Glutamatergic neuron (in vitro differentiated cells): ENCODE measurements at regions not wholly inside any gene's neighbourhood (a gene's known extent, or its start where the extent isn't known, plus 50 kb on each side); places are given as distances from the start of the nearest gene placed in this dataset.

Source experiments
- DNase-seq: peaks from one replicate; pipeline ENCODE4 v3.0.0; 2022
- H3K27ac Mint-ChIP-seq: one replicate; pipeline ENCODE4 v1.8.0; 2020; ENCODE audit warnings: mild to moderate bottlenecking, mixed read lengths, inconsistent platforms; ENCODE audit not compliant: unreplicated experiment
- H3K27me3 Mint-ChIP-seq: one replicate; pipeline ENCODE4 v1.8.0; 2020; ENCODE audit warnings: mild to moderate bottlenecking, moderate library complexity, mixed read lengths, inconsistent platforms; ENCODE audit not compliant: unreplicated experiment
- H3K36me3 Mint-ChIP-seq: one replicate; pipeline ENCODE4 v1.8.0; 2020; ENCODE audit warnings: mild to moderate bottlenecking, mixed read lengths, inconsistent platforms; ENCODE audit not compliant: unreplicated experiment
- H3K4me1 Mint-ChIP-seq: one replicate; pipeline ENCODE4 v1.8.0; 2020; ENCODE audit warnings: mild to moderate bottlenecking, low read depth, mixed read lengths, inconsistent platforms; ENCODE audit not compliant: unreplicated experiment
- H3K4me3 Mint-ChIP-seq: one replicate; pipeline ENCODE4 v1.8.0; 2020; ENCODE audit warnings: mild to moderate bottlenecking, mixed read lengths, inconsistent platforms; ENCODE audit not compliant: unreplicated experiment
- H3K9me3 Mint-ChIP-seq: one replicate; pipeline ENCODE4 v1.8.0; 2020; ENCODE audit warnings: mild to moderate bottlenecking, moderate library complexity, mixed read lengths, inconsistent platforms; ENCODE audit not compliant: unreplicated experiment
- TF ChIP-seq, protein P1 (sequence below): fragments of 200-600 bp; sonication (generic); IDR thresholded peaks from one replicate; pipeline ENCODE4 v1.5.0; 2021; ENCODE audit not compliant: partially characterized antibody, unreplicated experiment

DNA sequence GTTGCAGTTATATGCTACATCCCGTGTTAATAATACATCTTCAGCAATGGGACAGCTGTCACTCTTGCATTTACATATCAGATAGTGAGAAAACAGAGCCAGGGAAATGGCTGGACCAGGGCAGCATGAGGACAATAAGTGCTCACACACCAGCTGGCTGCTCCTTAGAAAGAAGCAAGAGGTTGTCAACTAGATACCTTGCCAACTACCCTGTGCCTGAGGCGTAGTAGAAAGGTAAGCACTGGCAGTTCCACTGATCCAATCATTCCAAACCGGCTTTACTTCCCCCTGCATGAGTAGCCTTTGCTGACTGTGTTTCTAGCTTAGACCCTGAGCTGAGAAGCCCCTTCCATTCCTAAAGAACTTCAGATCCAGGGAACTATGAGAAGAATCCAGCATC is 52.2 kb upstream of the FGF13 start:
- Mint-ChIP-seq H3K36me3 (no peaks in the 10 kb centered on the region), H3K9me3 (no peaks in the 10 kb centered on the region), H3K4me1 (no peaks in the 10 kb centered on the region), H3K27me3 (no peaks in the 10 kb centered on the region), H3K27ac (no peak overlapping the region), H3K4me3 (no peak overlapping the region)
- no peak for DNase-seq
- TF ChIP-seq, protein P1, sequence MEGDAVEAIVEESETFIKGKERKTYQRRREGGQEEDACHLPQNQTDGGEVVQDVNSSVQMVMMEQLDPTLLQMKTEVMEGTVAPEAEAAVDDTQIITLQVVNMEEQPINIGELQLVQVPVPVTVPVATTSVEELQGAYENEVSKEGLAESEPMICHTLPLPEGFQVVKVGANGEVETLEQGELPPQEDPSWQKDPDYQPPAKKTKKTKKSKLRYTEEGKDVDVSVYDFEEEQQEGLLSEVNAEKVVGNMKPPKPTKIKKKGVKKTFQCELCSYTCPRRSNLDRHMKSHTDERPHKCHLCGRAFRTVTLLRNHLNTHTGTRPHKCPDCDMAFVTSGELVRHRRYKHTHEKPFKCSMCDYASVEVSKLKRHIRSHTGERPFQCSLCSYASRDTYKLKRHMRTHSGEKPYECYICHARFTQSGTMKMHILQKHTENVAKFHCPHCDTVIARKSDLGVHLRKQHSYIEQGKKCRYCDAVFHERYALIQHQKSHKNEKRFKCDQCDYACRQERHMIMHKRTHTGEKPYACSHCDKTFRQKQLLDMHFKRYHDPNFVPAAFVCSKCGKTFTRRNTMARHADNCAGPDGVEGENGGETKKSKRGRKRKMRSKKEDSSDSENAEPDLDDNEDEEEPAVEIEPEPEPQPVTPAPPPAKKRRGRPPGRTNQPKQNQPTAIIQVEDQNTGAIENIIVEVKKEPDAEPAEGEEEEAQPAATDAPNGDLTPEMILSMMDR: no peak

DNA sequence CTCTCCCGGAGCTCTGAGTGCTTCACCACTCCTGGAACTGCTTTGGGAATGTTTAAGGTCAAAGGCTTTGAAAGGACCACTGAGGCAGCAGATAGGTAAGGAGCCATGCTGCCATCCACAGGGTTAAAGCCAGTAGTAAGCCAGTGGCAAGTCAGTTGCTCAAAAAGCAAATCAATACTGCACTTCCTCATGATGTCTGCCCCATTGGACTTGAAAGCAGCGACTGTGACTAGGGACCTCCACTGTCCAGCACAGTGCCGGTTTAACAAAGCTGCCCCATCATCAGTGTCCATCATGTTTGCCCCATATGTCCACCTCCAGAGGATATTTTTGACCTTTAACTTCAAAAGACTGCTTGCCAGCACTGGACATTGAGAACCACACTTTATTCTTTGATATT is 49.9 kb upstream of the FGF13 start:
- Mint-ChIP-seq H3K27ac (no peak overlapping the region), H3K9me3 (no peaks in the 10 kb centered on the region), H3K4me3 (no peak overlapping the region), H3K36me3 (no peaks in the 10 kb centered on the region), H3K27me3 (no peaks in the 10 kb centered on the region), H3K4me1 (peaks cover 2% of the 10 kb centered on the region)
- no peak for DNase-seq
- TF ChIP-seq, protein P1: no peak
